Activated T-helper 2 cell treated with anti-CD3 and anti-CD28 coated beads, Interferon-gamma antibody, Interleukin-2, Interleukin-4, amounts not matched to agents 10 μg/mL and 5 μg/mL and 100 μg/mL, durations not matched to agents 14 hours and 24 hours and 36 hours (primary cell): ENCODE measurements at regions not wholly inside any gene's neighbourhood (a gene's known extent, or its start where the extent isn't known, plus 50 kb on each side); places are given as distances from the start of the nearest gene placed in this dataset.

Experiments
- DNase-seq: peaks from one replicate; pipeline ENCODE4 v3.0.0; 2021; ENCODE audit warnings: low spot score
- H3K27ac Mint-ChIP-seq: one replicate; pipeline ENCODE4 v1.8.0; 2021; ENCODE audit warnings: mixed read lengths
- H3K27me3 Mint-ChIP-seq: one replicate; pipeline ENCODE4 v1.8.0; 2021; ENCODE audit warnings: low read depth, mixed read lengths
- H3K36me3 Mint-ChIP-seq: one replicate; pipeline ENCODE4 v1.8.0; 2021; ENCODE audit warnings: low read depth, mixed read lengths
- H3K4me1 Mint-ChIP-seq: one replicate; pipeline ENCODE4 v1.8.0; 2021; ENCODE audit warnings: low read depth, mixed read lengths
- H3K4me3 Mint-ChIP-seq: one replicate; pipeline ENCODE4 v1.8.0; 2021; ENCODE audit warnings: low read depth, mild to moderate bottlenecking, moderate library complexity, mixed read lengths
- H3K9me3 Mint-ChIP-seq: one replicate; pipeline ENCODE4 v1.8.0; 2021; ENCODE audit warnings: mixed read lengths
- intact Hi-C: fragments of 100-400 bp; cut with micrococcal nuclease; formaldehyde crosslinking; loops from one replicate; pipeline ENCODE4 v1.15.1; 2023

DNA sequence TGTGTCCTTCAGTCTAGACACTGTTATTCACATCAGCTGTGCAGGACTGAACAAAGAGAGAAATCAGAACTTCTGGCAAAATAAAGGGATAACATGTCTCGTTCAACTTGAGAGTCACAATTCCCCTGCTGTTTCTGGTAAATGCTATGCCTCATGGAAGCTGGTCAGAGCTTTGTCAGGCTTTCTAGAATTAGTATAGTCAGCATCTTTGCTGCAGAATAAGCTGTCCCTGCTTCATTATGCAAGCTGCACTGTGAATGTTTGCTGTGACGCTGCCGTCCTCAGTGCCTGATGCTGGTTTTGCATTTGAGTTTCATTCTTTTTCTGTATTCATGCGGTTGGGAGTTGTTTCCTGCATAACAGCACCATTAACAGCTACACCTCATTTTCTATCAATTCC, 96.4 kb upstream of the KCNJ6 start:
- no peaks in the 10 kb centered on the region for H3K27me3 Mint-ChIP-seq
- no peaks in the 10 kb centered on the region for H3K36me3 Mint-ChIP-seq
- H3K27ac Mint-ChIP-seq = no peak overlapping the region
- no peak for DNase-seq
- no peaks in the 10 kb centered on the region for H3K9me3 Mint-ChIP-seq
- intact Hi-C loops = no loop called here
- H3K4me1 Mint-ChIP-seq = no peaks in the 10 kb centered on the region
- no peak overlapping the region for H3K4me3 Mint-ChIP-seq

- Mint-ChIP-seq H3K4me1 (no peaks in the 10 kb centered on the region), H3K27ac (no peak overlapping the region), H3K9me3 (no peaks in the 10 kb centered on the region), H3K36me3 (no peaks in the 10 kb centered on the region), H3K4me3 (no peak overlapping the region), H3K27me3 (no peaks in the 10 kb centered on the region)
- intact Hi-C loops = no loop called here
- DNase-seq = no peak
Observed at GRCh38 chr21:38013741-38014140, 97.5 kb upstream of the KCNJ6 start.

GRCh38 chr21:38014298-38014697, 98.0 kb upstream of the KCNJ6 start:
- intact Hi-C loops = no loop called here
- no peaks in the 10 kb centered on the region for H3K36me3 Mint-ChIP-seq
- H3K4me3 Mint-ChIP-seq = no peak overlapping the region
- H3K27me3 Mint-ChIP-seq = no peaks in the 10 kb centered on the region
- H3K9me3 Mint-ChIP-seq = no peaks in the 10 kb centered on the region
- H3K4me1 Mint-ChIP-seq = no peaks in the 10 kb centered on the region
- H3K27ac Mint-ChIP-seq = no peak overlapping the region
- DNase-seq = no peak

GRCh38 chr21:38027901-38028498, 111.7 kb upstream of the KCNJ6 start:
- no peaks in the 10 kb centered on the region for H3K27me3 Mint-ChIP-seq
- H3K36me3 Mint-ChIP-seq = no peaks in the 10 kb centered on the region
- no peak overlapping the region for H3K4me3 Mint-ChIP-seq
- intact Hi-C loops = no loop called here
- H3K9me3 Mint-ChIP-seq = no peaks in the 10 kb centered on the region
- DNase-seq = no peak
- H3K4me1 Mint-ChIP-seq = no peaks in the 10 kb centered on the region
- no peak overlapping the region for H3K27ac Mint-ChIP-seq

- H3K36me3 Mint-ChIP-seq = no peaks in the 10 kb centered on the region
- no peak for DNase-seq
- no peak overlapping the region for H3K27ac Mint-ChIP-seq
- H3K27me3 Mint-ChIP-seq = no peaks in the 10 kb centered on the region
- H3K4me3 Mint-ChIP-seq = no peak overlapping the region
- no peaks in the 10 kb centered on the region for H3K4me1 Mint-ChIP-seq
- H3K9me3 Mint-ChIP-seq = no peaks in the 10 kb centered on the region
- intact Hi-C loops = no loop called here
Observed at GRCh38 chr21:38032082-38032801, 116.0 kb upstream of the KCNJ6 start.

GRCh38 chr21:38036016-38036415, 119.8 kb upstream of the KCNJ6 start:
- no peak overlapping the region for H3K4me3 Mint-ChIP-seq
- H3K4me1 Mint-ChIP-seq = no peaks in the 10 kb centered on the region
- no peaks in the 10 kb centered on the region for H3K36me3 Mint-ChIP-seq
- no peak for DNase-seq
- peaks cover 6% of the 10 kb centered on the region for H3K27me3 Mint-ChIP-seq
- H3K9me3 Mint-ChIP-seq = no peaks in the 10 kb centered on the region
- intact Hi-C loops = no loop called here
- no peak overlapping the region for H3K27ac Mint-ChIP-seq

GRCh38 chr21:38037416-38037815, 121.2 kb upstream of the KCNJ6 start:
- no peak for DNase-seq
- no peaks in the 10 kb centered on the region for H3K9me3 Mint-ChIP-seq
- H3K27ac Mint-ChIP-seq = no peak overlapping the region
- no peaks in the 10 kb centered on the region for H3K4me1 Mint-ChIP-seq
- intact Hi-C loops = no loop called here
- no peaks in the 10 kb centered on the region for H3K36me3 Mint-ChIP-seq
- no peak overlapping the region for H3K4me3 Mint-ChIP-seq
- H3K27me3 Mint-ChIP-seq = peaks cover 6% of the 10 kb centered on the region

DNA sequence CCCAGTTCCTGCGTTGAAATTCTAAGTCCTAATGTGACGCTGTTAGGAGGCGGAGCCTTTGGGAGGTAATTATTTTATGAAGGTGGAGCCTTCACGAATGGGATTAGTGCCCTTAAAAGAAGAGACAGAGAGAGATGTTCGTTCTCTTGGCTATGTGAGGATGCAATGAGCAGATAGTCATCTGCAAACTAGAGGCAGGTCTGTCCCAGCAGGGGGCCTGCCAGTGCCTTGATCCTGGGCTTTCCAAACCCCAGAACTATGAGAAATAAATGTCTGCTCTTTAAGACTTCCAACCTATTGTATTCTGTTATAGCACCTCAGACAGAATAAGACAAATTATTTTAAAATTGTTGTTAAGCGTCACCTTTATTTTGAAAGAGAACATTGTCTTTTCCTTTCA, 123.1 kb upstream of the KCNJ6 start:
- intact Hi-C loops = no loop called here
- H3K27me3 Mint-ChIP-seq = peaks cover 6% of the 10 kb centered on the region
- no peak overlapping the region for H3K27ac Mint-ChIP-seq
- no peaks in the 10 kb centered on the region for H3K36me3 Mint-ChIP-seq
- H3K9me3 Mint-ChIP-seq = no peaks in the 10 kb centered on the region
- DNase-seq = no peak
- H3K4me1 Mint-ChIP-seq = no peaks in the 10 kb centered on the region
- H3K4me3 Mint-ChIP-seq = no peak overlapping the region

GRCh38 chr21:38039841-38040240, 123.6 kb upstream of the KCNJ6 start:
- H3K9me3 Mint-ChIP-seq = no peaks in the 10 kb centered on the region
- H3K36me3 Mint-ChIP-seq = no peaks in the 10 kb centered on the region
- H3K27me3 Mint-ChIP-seq = peaks cover 6% of the 10 kb centered on the region
- no peak for DNase-seq
- intact Hi-C loops = no loop called here
- H3K4me3 Mint-ChIP-seq = no peak overlapping the region
- no peaks in the 10 kb centered on the region for H3K4me1 Mint-ChIP-seq
- H3K27ac Mint-ChIP-seq = no peak overlapping the region

DNA sequence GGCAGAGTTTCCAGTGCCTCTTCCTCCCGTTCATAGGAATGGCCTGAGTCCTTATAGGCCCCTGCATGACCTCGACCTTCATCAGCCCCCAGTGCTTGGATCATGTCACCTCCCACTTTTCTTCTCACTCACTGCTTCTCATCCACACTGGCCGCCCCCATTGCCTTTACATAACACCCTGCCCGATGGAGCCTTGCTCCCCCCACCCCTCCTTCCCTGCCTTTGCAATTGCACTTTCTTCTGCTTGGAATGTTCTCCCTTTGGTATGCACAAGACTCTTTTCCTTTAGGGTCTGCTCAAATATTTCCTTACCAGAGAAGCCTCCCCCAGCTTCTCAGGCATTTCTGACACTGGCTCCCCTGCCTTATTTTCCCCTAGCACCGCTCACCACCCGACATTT, 125.2 kb upstream of the KCNJ6 start:
- Mint-ChIP-seq H3K9me3 (no peaks in the 10 kb centered on the region), H3K27me3 (peaks cover 6% of the 10 kb centered on the region), H3K27ac (no peak overlapping the region), H3K36me3 (no peaks in the 10 kb centered on the region), H3K4me3 (no peak overlapping the region), H3K4me1 (no peaks in the 10 kb centered on the region)
- intact Hi-C loops = no loop called here
- DNase-seq = no peak

DNA sequence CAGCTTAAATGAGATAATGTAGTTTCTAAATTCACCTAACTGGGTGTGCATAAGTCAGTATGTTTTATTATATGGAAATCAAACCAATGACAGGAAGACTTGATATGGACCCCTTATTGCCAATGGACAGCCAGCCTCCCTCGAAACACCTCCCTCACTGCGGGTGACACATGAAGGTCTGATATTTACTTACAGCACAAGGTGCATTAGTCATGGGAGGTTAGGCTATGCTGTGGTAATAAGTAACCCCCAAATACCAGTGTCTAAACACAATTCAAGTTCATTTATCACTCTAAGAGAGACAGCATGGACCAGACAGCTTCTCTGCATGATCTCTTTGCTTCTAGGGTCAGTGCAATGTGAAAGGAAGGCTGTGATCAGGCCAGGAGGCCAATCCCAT, 126.0 kb upstream of the KCNJ6 start:
- H3K27ac Mint-ChIP-seq = no peak overlapping the region
- no peaks in the 10 kb centered on the region for H3K9me3 Mint-ChIP-seq

DNA sequence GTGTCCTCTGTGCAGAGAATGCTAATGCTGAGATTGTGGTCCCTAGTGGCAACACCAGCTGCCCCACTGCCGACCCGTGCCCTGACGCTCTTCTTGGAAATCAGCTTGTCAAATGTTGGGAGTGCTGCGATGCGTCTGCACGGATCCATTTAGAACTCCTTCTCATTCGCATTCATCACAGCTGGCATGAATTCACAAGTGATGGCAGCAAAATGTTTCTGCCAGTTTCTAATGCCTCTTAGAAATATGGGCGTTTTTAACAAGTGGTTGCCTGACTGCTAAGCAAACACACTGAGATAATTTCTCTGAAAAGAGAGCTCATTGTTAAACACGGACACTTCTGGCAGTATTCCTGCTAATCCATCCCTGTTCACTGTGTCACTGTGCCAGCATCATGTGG, 131.9 kb upstream of the KCNJ6 start:
- Mint-ChIP-seq H3K4me3 (no peak overlapping the region), H3K27ac (no peak overlapping the region), H3K9me3 (no peaks in the 10 kb centered on the region), H3K4me1 (no peaks in the 10 kb centered on the region), H3K36me3 (no peaks in the 10 kb centered on the region), H3K27me3 (no peaks in the 10 kb centered on the region)
- DNase-seq = no peak
- intact Hi-C loops = no loop called here

More for the DNA sequence above, 126.0 kb upstream of the KCNJ6 start:
- Mint-ChIP-seq H3K27me3 (peaks cover 6% of the 10 kb centered on the region), H3K4me1 (no peaks in the 10 kb centered on the region), H3K36me3 (no peaks in the 10 kb centered on the region), H3K4me3 (no peak overlapping the region)
- DNase-seq = no peak
- intact Hi-C loops = no loop called here

GRCh38 chr21:38054334-38054733, 138.1 kb upstream of the KCNJ6 start:
- no peaks in the 10 kb centered on the region for H3K27me3 Mint-ChIP-seq
- intact Hi-C loops = no loop called here

More at GRCh38 chr21:38054334-38054733, 138.1 kb upstream of the KCNJ6 start:
- no peak for DNase-seq
- H3K9me3 Mint-ChIP-seq = peaks cover 5% of the 10 kb centered on the region
- no peak overlapping the region for H3K4me3 Mint-ChIP-seq
- no peaks in the 10 kb centered on the region for H3K4me1 Mint-ChIP-seq
- H3K27ac Mint-ChIP-seq = no peak overlapping the region
- H3K36me3 Mint-ChIP-seq = no peaks in the 10 kb centered on the region
